Ammon's horn (tissue), 1 donor: ENCODE measurements at regions not wholly inside any gene's neighbourhood (a gene's known extent, or its start where the extent isn't known, plus 50 kb on each side); places are given as distances from the start of the nearest gene placed in this dataset.
"Not testable (repeated sequence)": the region's sequence is repeated elsewhere in the genome, so short reads cannot be mapped to it uniquely, and the experiment has no call there.

Source experiments
- DNase-seq: peaks from one replicate; pipeline ENCODE4 v3.0.0-alpha.2; 2016; ENCODE audit warnings: low spot score

DNA sequence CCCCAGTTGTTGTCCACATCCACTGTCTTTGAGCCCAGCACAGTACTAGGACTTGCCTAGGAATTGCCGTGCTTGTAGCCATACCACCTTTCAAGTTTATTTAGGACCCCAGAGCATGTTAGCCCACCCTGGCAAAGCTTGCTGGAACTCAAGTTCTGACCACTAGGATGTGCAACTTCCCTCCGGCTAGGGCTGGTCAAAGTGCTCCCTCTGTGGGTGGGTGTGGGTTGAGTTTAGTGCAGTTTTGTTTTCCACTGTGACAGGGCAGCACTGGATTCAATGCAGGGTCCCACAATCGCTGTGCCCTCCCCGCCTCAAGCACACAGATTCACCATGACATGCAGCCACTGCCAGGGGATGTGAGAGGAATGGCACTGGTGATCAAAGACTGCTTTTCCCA is 96.0 kb downstream of the RASGEF1B start:
- DNase-seq = no peak

DNA sequence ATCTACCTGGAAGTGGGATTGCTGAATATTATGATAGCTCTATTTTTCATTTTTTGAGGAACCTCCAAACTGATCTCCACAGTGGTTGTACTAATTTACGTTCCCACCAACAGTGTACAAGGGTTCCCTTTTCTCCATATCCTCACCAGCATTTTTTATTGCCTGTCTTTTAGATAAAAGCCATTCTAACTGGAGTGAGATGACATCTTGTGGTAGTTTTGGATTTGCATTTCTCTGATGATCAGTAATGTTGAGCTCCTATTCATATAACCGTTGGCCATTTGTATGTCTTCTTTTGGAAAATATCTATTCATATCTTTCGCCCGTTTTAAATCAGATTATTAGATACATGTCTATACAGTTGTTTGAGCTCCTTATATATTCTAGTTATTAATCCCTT is 101.8 kb downstream of the RASGEF1B start:
- DNase-seq = no peak

DNA sequence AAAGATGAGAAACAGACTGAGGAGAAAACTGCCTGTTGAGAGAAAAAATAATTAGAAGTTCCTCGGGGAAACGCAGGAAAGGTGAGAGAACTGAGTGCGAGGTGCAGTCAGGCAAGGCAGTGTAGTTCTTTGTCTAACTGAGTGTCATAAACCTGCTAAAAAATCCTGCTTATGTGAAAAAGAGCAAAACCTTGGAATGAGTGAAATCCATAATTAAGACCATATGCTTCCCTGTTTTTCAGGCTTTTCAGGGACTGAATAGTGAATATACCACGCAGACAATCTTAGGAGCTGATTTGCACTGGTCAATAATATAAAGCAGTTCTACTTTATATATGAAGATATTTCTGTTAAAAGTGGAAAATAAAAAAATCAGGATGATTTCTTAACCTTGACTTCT is 104.9 kb downstream of the RASGEF1B start:
- DNase-seq = no peak

GRCh38 chr4:81360737-81361136 is 111.0 kb downstream of the RASGEF1B start:
- no peak for DNase-seq

GRCh38 chr4:81359207-81359606 is 112.5 kb downstream of the RASGEF1B start:
- DNase-seq = no peak

- no peak for DNase-seq
Measured at GRCh38 chr4:81358154-81358553, 113.6 kb downstream of the RASGEF1B start.

GRCh38 chr4:81356621-81357020 is 115.1 kb downstream of the RASGEF1B start:
- DNase-seq = no peak

DNA sequence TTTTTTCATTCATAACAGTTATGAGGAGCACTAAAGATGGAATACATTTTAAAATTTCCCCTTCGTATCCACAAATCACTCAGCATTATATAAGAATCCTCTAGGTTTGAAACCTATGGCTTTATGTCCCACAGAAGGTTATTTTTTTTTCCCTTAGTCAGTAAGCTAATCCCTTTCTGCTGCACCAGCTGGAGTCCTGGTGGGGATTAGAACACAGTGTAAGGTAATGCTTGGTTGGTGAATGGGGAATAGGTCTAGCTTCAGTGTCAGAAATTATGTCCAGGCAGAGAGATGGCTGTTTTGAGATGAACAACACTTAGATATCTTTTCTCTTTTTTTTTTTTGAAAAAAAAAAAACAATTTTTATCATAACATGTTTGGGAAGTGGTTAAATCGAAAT is 116.6 kb downstream of the RASGEF1B start:
- no peak for DNase-seq

- DNase-seq = no peak
Measured at GRCh38 chr4:81353861-81354260, 117.8 kb downstream of the RASGEF1B start.

DNA sequence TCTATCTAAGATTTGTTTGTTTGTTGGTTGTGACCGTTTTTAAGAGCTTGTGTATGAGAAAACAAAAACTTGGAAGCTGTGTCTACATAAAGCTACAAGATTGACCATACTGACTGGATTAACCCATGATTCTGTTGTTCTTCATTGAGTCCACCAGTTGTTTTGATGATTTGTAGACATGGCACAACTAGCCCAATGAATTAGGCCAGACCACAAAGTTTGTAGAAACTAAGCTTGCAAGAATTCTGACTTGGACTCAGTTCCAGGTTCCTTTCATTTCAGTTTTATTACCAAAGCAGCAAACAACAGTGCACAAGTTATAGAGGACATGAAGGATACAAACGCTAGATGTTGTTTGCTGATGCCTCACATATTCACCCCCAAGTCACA is 119.3 kb downstream of the RASGEF1B start:
- DNase-seq = no peak

DNA sequence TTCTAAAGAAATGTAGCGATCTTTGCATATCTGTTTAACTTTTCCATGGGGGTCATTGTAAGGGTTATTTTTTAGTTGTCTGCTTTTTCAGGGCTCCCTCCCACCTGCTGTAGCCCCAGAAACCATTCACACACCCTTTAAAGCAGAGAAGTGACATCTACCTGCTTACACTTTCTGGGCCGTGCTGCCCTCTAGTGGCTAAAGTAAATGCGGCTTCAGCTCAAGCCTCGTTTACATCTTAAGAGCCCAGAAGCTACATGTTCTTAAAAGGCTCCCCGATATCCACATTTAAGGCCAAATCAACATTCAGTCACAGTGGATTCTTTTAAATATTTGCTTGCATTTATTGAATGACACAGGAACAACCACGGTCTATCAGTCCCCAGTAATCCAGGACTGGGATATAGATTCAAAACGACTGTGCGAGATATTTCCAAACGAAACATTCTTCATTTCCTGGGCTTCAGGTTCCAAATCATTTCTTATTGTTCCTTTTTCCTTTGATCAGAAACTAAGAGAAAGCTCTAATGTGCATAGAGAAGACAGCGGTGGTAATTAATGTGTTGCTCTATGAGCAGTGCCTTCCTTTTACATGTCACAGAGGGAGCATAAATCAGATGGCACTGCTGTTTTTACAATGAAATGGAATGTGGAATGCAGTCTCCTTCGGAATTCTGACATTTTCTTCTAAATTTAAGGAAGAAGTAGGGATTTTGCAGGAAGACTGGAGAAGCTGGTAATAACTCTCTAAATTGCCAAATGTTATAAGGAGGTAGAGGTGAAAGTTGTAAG is 119.9 kb downstream of the RASGEF1B start:
- peak; percentile 89 for DNase-seq

- no peak for DNase-seq
Measured at GRCh38 chr4:81350040-81350439, 121.7 kb downstream of the RASGEF1B start.

DNA sequence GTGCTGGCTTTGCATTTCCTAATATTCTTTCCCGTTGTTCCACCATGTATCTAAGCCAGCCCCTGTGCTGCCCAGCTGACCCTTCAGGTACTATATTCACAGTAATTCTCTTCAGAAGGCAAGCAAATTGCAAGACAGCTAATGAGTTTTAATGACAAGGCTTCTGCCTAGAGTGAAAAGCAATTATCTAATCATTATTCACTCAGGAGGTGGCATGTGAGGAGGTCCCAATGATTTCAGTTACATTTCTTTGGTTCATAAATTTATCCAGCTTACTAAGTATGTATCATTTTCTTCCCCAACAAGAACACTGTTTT is 123.0 kb downstream of the RASGEF1B start:
- no peak for DNase-seq

DNA sequence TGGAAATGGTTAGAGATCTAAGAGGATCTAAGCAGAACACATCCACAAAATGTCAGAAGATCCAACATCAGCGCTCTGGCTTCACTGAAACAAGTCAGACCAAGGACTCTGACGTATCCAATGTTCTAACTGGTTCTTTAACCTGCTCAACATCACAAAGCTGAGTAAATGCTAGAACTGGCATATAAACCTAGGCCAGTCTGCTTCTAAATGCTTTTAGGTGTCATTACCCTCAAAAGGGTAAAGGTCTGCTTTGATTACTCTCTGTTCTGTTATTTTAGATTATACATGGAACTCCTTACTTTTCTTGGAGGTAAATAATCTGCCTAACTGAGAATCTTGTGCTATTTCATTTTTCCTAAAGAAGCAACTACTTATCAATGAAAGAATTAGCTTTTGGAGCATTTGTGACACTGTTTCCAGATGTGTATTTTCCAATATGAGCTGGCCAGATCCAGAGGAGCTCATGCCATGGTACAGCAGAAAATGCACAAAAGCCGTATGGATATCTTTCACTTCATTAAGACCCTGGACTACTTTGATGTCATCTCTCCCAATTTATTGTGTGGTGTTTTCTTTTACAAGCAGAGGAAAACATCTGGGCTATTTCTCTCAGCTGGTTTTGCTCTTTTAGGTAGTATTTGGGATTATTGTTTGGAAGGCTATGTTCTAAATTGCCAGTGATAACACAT is 123.5 kb downstream of the RASGEF1B start:
- DNase-seq = no peak

GRCh38 chr4:81346719-81347118 is 125.0 kb downstream of the RASGEF1B start:
- DNase-seq = no peak

GRCh38 chr4:81343536-81343935 is 128.2 kb downstream of the RASGEF1B start:
- no peak for DNase-seq

DNA sequence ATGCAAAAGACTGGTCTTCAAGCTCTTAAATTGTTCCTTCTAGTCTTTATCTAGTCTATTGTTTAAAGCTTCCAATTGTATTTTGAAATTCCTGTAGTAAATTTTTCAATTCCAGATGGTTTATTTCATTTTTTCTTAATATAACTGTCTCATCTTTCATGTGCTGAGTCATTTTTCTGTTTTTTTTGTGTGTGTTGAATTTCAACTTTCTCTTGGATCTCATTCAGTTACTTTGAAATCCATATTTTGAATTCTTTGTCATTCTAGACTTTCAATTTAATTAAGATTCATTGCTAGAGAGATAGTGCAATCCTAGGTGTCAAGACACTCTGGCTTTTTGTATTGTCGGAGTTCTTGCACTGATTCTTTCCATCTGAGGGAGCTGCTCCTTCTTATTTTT is 128.0 kb upstream of the PRKG2 start:
- DNase-seq = no peak

GRCh38 chr4:81337211-81337610 is 122.2 kb upstream of the PRKG2 start:
- no peak for DNase-seq

DNA sequence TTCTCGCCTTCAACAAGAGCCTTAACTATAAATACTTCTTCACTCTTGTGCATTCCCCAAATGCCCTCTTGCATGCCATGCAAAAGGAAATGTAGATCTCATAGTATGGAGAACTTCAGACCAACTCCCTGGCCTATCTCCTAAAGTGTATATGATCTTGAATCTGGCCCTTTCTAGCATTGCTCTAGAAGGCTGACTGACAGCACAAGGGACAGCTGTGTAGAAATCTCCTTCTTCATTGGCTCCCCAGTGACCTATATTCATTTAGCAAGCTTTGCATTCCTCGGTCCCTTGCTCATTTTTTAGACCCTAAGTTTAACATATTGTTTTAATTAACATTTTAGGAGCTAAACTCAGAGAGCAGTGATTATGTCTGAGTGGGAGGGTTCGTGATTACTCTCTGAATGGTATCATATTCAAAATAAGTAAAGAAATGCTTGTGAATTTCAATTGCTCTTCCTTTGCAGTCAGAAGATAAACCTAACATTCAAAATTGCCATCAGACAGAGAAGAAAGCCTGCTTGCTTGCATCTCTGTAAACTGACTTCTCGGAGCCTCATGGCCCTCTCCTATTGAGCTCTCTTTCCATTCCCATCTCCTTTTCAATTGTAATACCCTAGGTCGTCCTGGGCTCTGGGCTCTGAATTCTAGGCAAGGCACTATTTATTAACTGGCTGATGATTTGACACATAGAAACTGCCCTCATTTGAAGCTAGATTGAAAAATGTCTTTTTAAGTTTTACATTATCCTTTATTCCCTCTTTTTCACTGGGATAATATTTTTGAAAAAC is 120.3 kb upstream of the PRKG2 start:
- no peak for DNase-seq

DNA sequence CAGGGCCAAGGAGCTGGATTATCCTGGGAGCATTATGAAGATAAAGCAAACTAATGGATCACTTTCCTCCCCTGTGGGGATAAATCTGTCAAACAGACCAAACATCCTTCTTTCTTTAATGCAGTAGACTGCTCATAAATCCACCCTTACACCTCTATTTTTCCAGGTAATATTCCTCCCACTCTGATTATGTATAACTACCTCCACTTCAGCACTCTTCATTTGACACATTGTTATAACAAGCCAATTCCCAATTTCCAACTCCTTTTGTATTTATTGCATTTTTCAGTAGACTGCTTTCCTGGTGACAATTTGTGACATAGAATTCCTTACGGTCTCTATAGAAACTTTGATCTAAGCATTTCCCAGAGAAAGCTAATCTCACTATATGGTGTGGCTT is 115.0 kb upstream of the PRKG2 start:
- DNase-seq = no peak

DNA sequence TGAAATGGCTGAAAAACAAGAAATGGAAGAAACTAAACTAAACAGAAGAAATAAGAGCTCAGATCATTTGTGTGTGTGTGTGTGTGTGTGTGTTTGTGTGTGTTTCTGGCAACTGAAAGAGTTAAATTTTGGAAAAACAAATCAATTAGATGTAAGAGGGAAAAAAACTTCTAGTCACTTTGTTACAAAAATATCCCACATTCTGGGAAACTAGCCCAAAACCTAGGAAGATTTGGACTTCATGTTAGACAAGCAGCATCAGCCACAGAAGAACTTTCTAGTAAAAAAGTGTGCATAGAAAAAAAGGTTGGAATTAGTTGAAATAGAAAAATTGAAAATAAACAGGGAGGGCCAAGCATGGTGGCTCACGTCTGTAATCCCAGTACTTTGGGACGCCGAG is 111.6 kb upstream of the PRKG2 start:
- DNase-seq = no peak

- DNase-seq = not testable (repeated sequence)
Measured at GRCh38 chr4:81324594-81324993, 109.6 kb upstream of the PRKG2 start.

GRCh38 chr4:81319657-81320056 is 104.6 kb upstream of the PRKG2 start:
- no peak for DNase-seq
